ENCODE measurements at regions not wholly inside any gene's neighbourhood (a gene's known extent, or its start where the extent isn't known, plus 50 kb on each side); places are given as distances from the start of the nearest gene placed in this dataset.
"Not testable (repeated sequence)": the region's sequence is repeated elsewhere in the genome, so short reads cannot be mapped to it uniquely, and the experiment has no call there.

- Histone ChIP-seq H3K4me1 (ENCODE audit: control insufficient read depth, insufficient read depth, low read length) (no peaks in the 10 kb centered on the region), H3K9me3 (ENCODE audit: control insufficient read depth, insufficient read depth, low read length) (no peaks in the 10 kb centered on the region), H3K4me3 (ENCODE audit: low read depth, low read length) (no peak overlapping the region), H3K36me3 (ENCODE audit: control insufficient read depth, insufficient read depth, low read length) (no peaks in the 10 kb centered on the region), H3K27ac (ENCODE audit: low read depth, low read length) (no peak overlapping the region), H3K27me3 (ENCODE audit: control insufficient read depth, insufficient read depth, low read length) (no peaks in the 10 kb centered on the region)
- no peak for DNase-seq (ENCODE audit: low read depth in 4 of 6, low spot score in 6 of 6)
Observed at GRCh38 chr2:107737756-107738155, 88.9 kb upstream of the RGPD4 start.

DNA sequence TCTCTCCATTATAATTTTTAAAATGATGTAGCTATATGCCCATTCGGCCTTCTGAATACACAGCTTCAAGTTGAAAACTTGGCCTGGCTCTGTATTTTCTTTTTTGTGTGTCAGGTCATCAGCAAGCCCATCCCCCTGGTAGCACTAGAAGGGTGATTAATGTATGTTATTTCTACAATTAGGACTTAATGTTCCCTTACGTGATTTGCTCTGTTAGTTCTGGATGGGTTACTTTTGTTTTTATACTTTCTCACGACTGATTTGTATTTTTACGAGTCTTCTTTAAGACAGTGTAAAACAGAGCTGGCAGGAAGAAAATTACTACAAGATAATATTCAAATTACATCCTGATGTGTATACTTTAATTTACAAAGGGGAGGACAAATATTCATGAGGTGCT, 88.4 kb upstream of the RGPD4 start:
- DNase-seq (ENCODE audit: low read depth in 4 of 6, low spot score in 6 of 6) = peak in 1 of 6 donors; percentile 80
- no peaks in the 10 kb centered on the region for H3K27me3 ChIP-seq (ENCODE audit: control insufficient read depth, insufficient read depth, low read length)
- no peak overlapping the region for H3K4me3 ChIP-seq (ENCODE audit: low read depth, low read length)
- H3K36me3 ChIP-seq (ENCODE audit: control insufficient read depth, insufficient read depth, low read length) = no peaks in the 10 kb centered on the region
- no CpG with 5 or more reads among the region's 4 CpGs for WGBS (ENCODE audit: insufficient coverage)
- H3K4me1 ChIP-seq (ENCODE audit: control insufficient read depth, insufficient read depth, low read length) = no peaks in the 10 kb centered on the region
- no peak overlapping the region for H3K27ac ChIP-seq (ENCODE audit: low read depth, low read length)
- no peaks in the 10 kb centered on the region for H3K9me3 ChIP-seq (ENCODE audit: control insufficient read depth, insufficient read depth, low read length)

- WGBS (ENCODE audit: insufficient coverage) = no CpG with 5 or more reads among the region's 2 CpGs
Observed at GRCh38 chr2:107740300-107740699, 86.4 kb upstream of the RGPD4 start.

GRCh38 chr2:107742460-107743027, 84.1 kb upstream of the RGPD4 start:
- Histone ChIP-seq H3K27ac (ENCODE audit: low read depth, low read length) (no peak overlapping the region), H3K36me3 (ENCODE audit: control insufficient read depth, insufficient read depth, low read length) (no peaks in the 10 kb centered on the region), H3K4me1 (ENCODE audit: control insufficient read depth, insufficient read depth, low read length) (no peaks in the 10 kb centered on the region), H3K27me3 (ENCODE audit: control insufficient read depth, insufficient read depth, low read length) (no peaks in the 10 kb centered on the region), H3K9me3 (ENCODE audit: control insufficient read depth, insufficient read depth, low read length) (no peaks in the 10 kb centered on the region), H3K4me3 (ENCODE audit: low read depth, low read length) (no peak overlapping the region)
- WGBS (ENCODE audit: insufficient coverage) = no CpG with 5 or more reads among the region's 5 CpGs
- no peak for DNase-seq (ENCODE audit: low read depth in 4 of 6, low spot score in 6 of 6)

More at GRCh38 chr2:107740300-107740699, 86.4 kb upstream of the RGPD4 start:
- Histone ChIP-seq H3K36me3 (ENCODE audit: control insufficient read depth, insufficient read depth, low read length) (no peaks in the 10 kb centered on the region), H3K4me1 (ENCODE audit: control insufficient read depth, insufficient read depth, low read length) (no peaks in the 10 kb centered on the region), H3K27me3 (ENCODE audit: control insufficient read depth, insufficient read depth, low read length) (no peaks in the 10 kb centered on the region), H3K27ac (ENCODE audit: low read depth, low read length) (no peak overlapping the region), H3K9me3 (ENCODE audit: control insufficient read depth, insufficient read depth, low read length) (no peaks in the 10 kb centered on the region), H3K4me3 (ENCODE audit: low read depth, low read length) (no peak overlapping the region)
- DNase-seq (ENCODE audit: low read depth in 4 of 6, low spot score in 6 of 6) = no peak

DNA sequence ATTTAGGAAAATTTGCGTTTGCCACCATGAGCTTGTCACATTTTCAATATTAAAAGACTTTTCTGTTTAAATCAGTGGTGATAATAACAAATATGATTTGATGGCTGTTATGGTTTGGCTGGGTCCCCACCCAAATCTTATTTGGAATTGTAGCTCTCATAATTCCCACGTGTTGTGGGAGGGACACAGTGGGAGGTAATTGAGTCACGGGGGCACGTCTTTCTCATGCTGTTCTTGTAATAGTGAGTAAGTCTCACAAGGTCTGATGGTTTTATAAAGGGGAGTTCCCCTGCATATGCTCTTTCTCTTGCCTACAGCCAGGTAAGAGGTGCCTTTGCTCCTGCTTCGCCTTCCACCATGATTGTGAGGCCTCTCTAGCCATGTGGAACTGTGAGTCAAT, 83.4 kb upstream of the RGPD4 start:
- no CpG with 5 or more reads among the region's 5 CpGs for WGBS (ENCODE audit: insufficient coverage)
- no peaks in the 10 kb centered on the region for H3K9me3 ChIP-seq (ENCODE audit: control insufficient read depth, insufficient read depth, low read length)
- H3K27ac ChIP-seq (ENCODE audit: low read depth, low read length) = no peak overlapping the region
- H3K4me1 ChIP-seq (ENCODE audit: control insufficient read depth, insufficient read depth, low read length) = no peaks in the 10 kb centered on the region
- no peaks in the 10 kb centered on the region for H3K36me3 ChIP-seq (ENCODE audit: control insufficient read depth, insufficient read depth, low read length)
- no peaks in the 10 kb centered on the region for H3K27me3 ChIP-seq (ENCODE audit: control insufficient read depth, insufficient read depth, low read length)
- H3K4me3 ChIP-seq (ENCODE audit: low read depth, low read length) = no peak overlapping the region
- DNase-seq (ENCODE audit: low read depth in 4 of 6, low spot score in 6 of 6) = no peak

DNA sequence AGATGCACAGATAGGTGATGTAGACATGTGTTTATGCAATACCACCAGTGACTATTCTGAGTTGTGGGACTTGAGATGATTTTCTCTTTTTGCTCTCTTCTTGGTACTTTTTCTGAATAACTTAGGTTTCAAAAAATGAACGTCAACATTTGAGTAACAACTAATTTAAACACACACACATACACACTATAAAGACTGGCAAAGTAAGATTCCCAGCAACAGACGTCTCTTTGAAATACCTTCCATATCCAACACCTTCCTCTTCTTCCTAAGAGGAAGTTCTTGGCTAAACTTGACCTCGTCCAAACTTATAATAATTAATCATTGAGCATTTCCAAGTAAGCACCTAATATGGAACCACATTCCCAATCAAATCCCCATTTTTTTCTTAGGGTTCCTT, 81.6 kb upstream of the RGPD4 start:
- Histone ChIP-seq H3K4me1 (ENCODE audit: control insufficient read depth, insufficient read depth, low read length) (no peaks in the 10 kb centered on the region), H3K9me3 (ENCODE audit: control insufficient read depth, insufficient read depth, low read length) (no peaks in the 10 kb centered on the region), H3K4me3 (ENCODE audit: low read depth, low read length) (no peak overlapping the region), H3K27ac (ENCODE audit: low read depth, low read length) (no peak overlapping the region), H3K27me3 (ENCODE audit: control insufficient read depth, insufficient read depth, low read length) (no peaks in the 10 kb centered on the region), H3K36me3 (ENCODE audit: control insufficient read depth, insufficient read depth, low read length) (no peaks in the 10 kb centered on the region)
- no peak for DNase-seq (ENCODE audit: low read depth in 4 of 6, low spot score in 6 of 6)
- 94% methylated on average over 3 of the region's 3 CpGs for WGBS (ENCODE audit: insufficient coverage)

GRCh38 chr2:107746552-107747198, 80.0 kb upstream of the RGPD4 start:
- H3K27me3 ChIP-seq (ENCODE audit: control insufficient read depth, insufficient read depth, low read length); DNase-seq (ENCODE audit: low read depth in 4 of 6, low spot score in 6 of 6); H3K27ac ChIP-seq (ENCODE audit: low read depth, low read length); H3K4me1 ChIP-seq (ENCODE audit: control insufficient read depth, insufficient read depth, low read length); H3K36me3 ChIP-seq (ENCODE audit: control insufficient read depth, insufficient read depth, low read length); H3K4me3 ChIP-seq (ENCODE audit: low read depth, low read length); H3K9me3 ChIP-seq (ENCODE audit: control insufficient read depth, insufficient read depth, low read length): not testable (repeated sequence)
- WGBS (ENCODE audit: insufficient coverage) = 90% methylated on average over 7 of the region's 13 CpGs

- not testable (repeated sequence) for DNase-seq (ENCODE audit: low read depth in 4 of 6, low spot score in 6 of 6); H3K36me3 ChIP-seq (ENCODE audit: control insufficient read depth, insufficient read depth, low read length); H3K4me1 ChIP-seq (ENCODE audit: control insufficient read depth, insufficient read depth, low read length); H3K9me3 ChIP-seq (ENCODE audit: control insufficient read depth, insufficient read depth, low read length); H3K4me3 ChIP-seq (ENCODE audit: low read depth, low read length); H3K27me3 ChIP-seq (ENCODE audit: control insufficient read depth, insufficient read depth, low read length); H3K27ac ChIP-seq (ENCODE audit: low read depth, low read length)
- WGBS (ENCODE audit: insufficient coverage) = 98% methylated on average over 43 of the region's 51 CpGs
Observed at GRCh38 chr2:107747199-107747963, 79.3 kb upstream of the RGPD4 start.

GRCh38 chr2:107747964-107748583, 78.6 kb upstream of the RGPD4 start:
- no peaks in the 10 kb centered on the region for H3K4me1 ChIP-seq (ENCODE audit: control insufficient read depth, insufficient read depth, low read length)
- H3K9me3 ChIP-seq (ENCODE audit: control insufficient read depth, insufficient read depth, low read length) = no peaks in the 10 kb centered on the region
- H3K27me3 ChIP-seq (ENCODE audit: control insufficient read depth, insufficient read depth, low read length) = no peaks in the 10 kb centered on the region
- no peaks in the 10 kb centered on the region for H3K36me3 ChIP-seq (ENCODE audit: control insufficient read depth, insufficient read depth, low read length)
- 99% methylated on average over 14 of the region's 15 CpGs for WGBS (ENCODE audit: insufficient coverage)
- no peak overlapping the region for H3K27ac ChIP-seq (ENCODE audit: low read depth, low read length)
- no peak overlapping the region for H3K4me3 ChIP-seq (ENCODE audit: low read depth, low read length)
- DNase-seq (ENCODE audit: low read depth in 4 of 6, low spot score in 6 of 6) = no peak
